HepG2 (cell line): ENCODE measurements at regions not wholly inside any gene's neighbourhood (a gene's known extent, or its start where the extent isn't known, plus 50 kb on each side); places are given as distances from the start of the nearest gene placed in this dataset.

Source experiments
- ATAC-seq: fragments of 200-7000 bp; cut with Tn5 transposase; 3 replicates; pipeline ENCODE4 v1.9.1; 2020; ENCODE audit warnings: mild to moderate bottlenecking, moderate library complexity
- BruUV-seq: library from RNA; stranded (reverse); fragments of 400-500 nt; replicated peaks from 2 replicates; lab custom pipeline; 2021; lab: Mats Ljungman, UMichigan
- CTCF ChIA-PET: fragments of 300-600 bp; formaldehyde crosslinking; extraction: SDS; loops from one replicate; lab custom pipeline; 2021; ENCODE audit warnings: low total read pairs, inconsistent platforms, low intra/inter-chr PET ratio; lab: Yijun Ruan, JAX
- POLR2A ChIA-PET: fragments of 350-600 bp; sonication (Branson Sonifier 250); formaldehyde crosslinking; loops from one replicate; lab custom pipeline; 2020; ENCODE audit warnings: antibody characterized with exemption, inconsistent platforms; lab: Yijun Ruan, JAX
- DNase-seq: peaks from one replicate; pipeline ENCODE4 v3.0.0-alpha.2; 2015; ENCODE audit warnings: low spot score
- FAIRE-seq: peaks from 3 replicates; lab custom pipeline; 2011; peaks lifted over from hg19 to GRCh38; lab: Jason Lieb, UNC
- H2AFZ ChIP-seq: one replicate; pipeline ENCODE4 v1.6.1; 2011; ENCODE audit warnings: low read length, inconsistent platforms
- H3K27ac ChIP-seq: fragments of 300-600 bp; 3 replicates; pipeline ENCODE4 v1.8.0; 2011; ENCODE audit warnings: mixed run types, mild to moderate bottlenecking, mixed read lengths, low read length, inconsistent platforms; ENCODE audit not compliant: insufficient read depth; ENCODE audit errors: extremely low read length
- H3K27me3 ChIP-seq, 2 experiments: fragments of 200-600 bp in 1 of 2; 2 replicates in 1 of 2; 3 replicates in 1 of 2; pipeline versions ENCODE4 v1.6.0 to v1.8.0; 2011; ENCODE audit warnings: low read length in 2 of 2, mild to moderate bottlenecking in 2 of 2, moderate library complexity in 2 of 2, inconsistent platforms in 1 of 2; ENCODE audit not compliant: insufficient read depth in 2 of 2, control insufficient read depth in 1 of 2
- H3K36me3 ChIP-seq, 2 experiments: fragments of 200-600 bp in 1 of 2; replicated peaks in 1 of 2; 2 replicates in 1 of 2; 3 replicates in 1 of 2; pipeline versions ENCODE4 v1.5.1 to v1.8.0; 2011; ENCODE audit warnings: low read length in 2 of 2, inconsistent platforms in 1 of 2; ENCODE audit not compliant: insufficient read depth in 2 of 2, control insufficient read depth in 1 of 2
- H3K4me1 ChIP-seq: 2 replicates; pipeline ENCODE4 v1.5.1; 2012; ENCODE audit warnings: low read length, inconsistent platforms; ENCODE audit not compliant: insufficient read depth
- H3K4me2 ChIP-seq: 2 replicates; pipeline ENCODE4 v1.6.0; 2011; ENCODE audit warnings: low read depth, low read length, inconsistent platforms
- H3K4me3 ChIP-seq, 3 experiments: fragments of 200-600 bp in 1 of 3; sonication (generic), shearing (Covaris generic) in 1 of 3; replicated peaks in 1 of 3; 2 replicates each; pipeline ENCODE4 v1.5.1; 2011 to 2016; ENCODE audit warnings: low read length in 3 of 3, inconsistent platforms in 2 of 3, low read depth in 2 of 3, mild to moderate bottlenecking in 2 of 3, control low read depth in 1 of 3, mixed read lengths in 1 of 3; ENCODE audit not compliant: insufficient read depth in 1 of 3
- H3K79me2 ChIP-seq: one replicate; pipeline ENCODE4 v1.6.1; 2011; ENCODE audit warnings: low read length, inconsistent platforms; ENCODE audit not compliant: insufficient read depth
- H3K9ac ChIP-seq: 2 replicates; pipeline ENCODE4 v1.6.0; 2011; ENCODE audit warnings: mild to moderate bottlenecking, low read depth, low read length, inconsistent platforms; ENCODE audit not compliant: insufficient read depth
- H3K9me3 ChIP-seq: 2 replicates; pipeline ENCODE4 v1.5.1; 2012; ENCODE audit warnings: mild to moderate bottlenecking, low read length
- H4K20me1 ChIP-seq: 2 replicates; pipeline ENCODE4 v1.6.0; 2011; ENCODE audit warnings: inconsistent platforms, mild to moderate bottlenecking, low read length, moderate library complexity; ENCODE audit not compliant: insufficient read depth
- BRD4 ChIP-seq: sonication (generic); formaldehyde crosslinking; IDR thresholded peaks from 2 replicates; pipeline ENCODE4 v1.4.0; 2020; ENCODE audit warnings: missing genetic modification reagents
- EEA1 ChIP-seq: sonication (generic); formaldehyde crosslinking; IDR thresholded peaks from 2 replicates; pipeline ENCODE4 v1.5.1; 2020; ENCODE audit warnings: mild to moderate bottlenecking, missing genetic modification reagents, borderline replicate concordance
- FOXA1 ChIP-seq, 2 experiments: fragments of 450-650 bp in 1 of 2; sonication (generic) in 1 of 2; formaldehyde crosslinking in 1 of 2; IDR thresholded peaks; 2 replicates each; pipeline versions ENCODE4 v1.4.0 to v1.6.1; 2016 to 2020; ENCODE audit warnings: missing genetic modification reagents in 1 of 2
- GTF3A ChIP-seq: sonication (generic); formaldehyde crosslinking; conservative IDR thresholded peaks from 2 replicates; pipeline ENCODE4 v1.4.0; 2020; ENCODE audit warnings: mild to moderate bottlenecking, missing genetic modification reagents
- HNF4A ChIP-seq: sonication (generic); formaldehyde crosslinking; IDR thresholded peaks from 2 replicates; pipeline ENCODE4 v1.4.0; 2020; ENCODE audit warnings: missing genetic modification reagents
- IRF1 ChIP-seq: sonication (generic); formaldehyde crosslinking; IDR thresholded peaks from 2 replicates; pipeline ENCODE4 v1.4.0; 2020; ENCODE audit warnings: low read depth, mild to moderate bottlenecking, missing genetic modification reagents
- MIER2 ChIP-seq: IDR thresholded peaks from 2 replicates; pipeline ENCODE4 v1.6.1; 2016; ENCODE audit warnings: missing biosample characterization, missing genetic modification reagents
- SATB2 ChIP-seq: sonication (generic); formaldehyde crosslinking; IDR thresholded peaks from 2 replicates; pipeline ENCODE4 v1.5.0; 2020; ENCODE audit warnings: missing genetic modification reagents
- SOX13 ChIP-seq, 3 experiments: fragments of 450-650 bp in 1 of 3; sonication (generic) in 1 of 3; formaldehyde crosslinking in 1 of 3; IDR thresholded peaks in 2 of 3; conservative IDR thresholded peaks in 1 of 3; 2 replicates each; pipeline versions ENCODE4 v1.5.0 to v1.6.1; 2016 to 2020; ENCODE audit warnings: antibody characterized with exemption in 1 of 3, mild to moderate bottlenecking in 1 of 3, missing compliant biosample characterization in 1 of 3, missing genetic modification reagents in 1 of 3, moderate library complexity in 1 of 3
- SP4 ChIP-seq: sonication (generic); formaldehyde crosslinking; IDR thresholded peaks from 2 replicates; pipeline ENCODE4 v1.8.1; 2023; ENCODE audit warnings: mild to moderate bottlenecking, missing genetic modification reagents
- ZNF280B ChIP-seq: sonication (generic); formaldehyde crosslinking; IDR thresholded peaks from 2 replicates; pipeline ENCODE4 v1.5.0; 2020; ENCODE audit warnings: missing genetic modification reagents, mild to moderate bottlenecking, borderline replicate concordance
- WGBS: methylation state at CpG from one replicate; pipeline ENCODE4 v1.1.6; 2017; ENCODE audit warnings: low lambda C conversion rate; 5-methylcytosine and 5-hydroxymethylcytosine counted together
- in situ Hi-C: cut with HindIII; loops from 2 replicates; pipeline ENCODE4 v1.10.0; 2017; ENCODE audit warnings: low pct_unique_long_range_greater_than_20kb; ENCODE audit not compliant: extremely low pct_ligation_motif_present
- intact Hi-C: fragments of 100-400 bp; cut with micrococcal nuclease; formaldehyde crosslinking; loops from one replicate; pipeline ENCODE4 v1.10.0; 2022; ENCODE audit not compliant: unreplicated experiment

GRCh38 chr14:89700801-89701200 is 253.7 kb downstream of the EFCAB11 start (continued):
- TF ChIP-seq HNF4A (CRISPR knock-in tag), result no peak

GRCh38 chr14:89699071-89699470 is 255.5 kb downstream of the EFCAB11 start:
- FAIRE-seq (no peak), ATAC-seq (no peak), DNase-seq (no peak)
- Histone ChIP-seq H3K4me2 (no peak overlapping the region), H3K4me3 (no peak overlapping the region), H3K36me3 (no peaks in the 10 kb centered on the region), H4K20me1 (no peaks in the 10 kb centered on the region), H3K27me3 (peaks cover 0 to 15% of the 10 kb centered on the region in 2 experiments; a peak in 2 of 5 replicates), H3K79me2 (no peaks in the 10 kb centered on the region), H3K27ac (no peak overlapping the region), H3K9ac (no peak overlapping the region), H3K9me3 (0 out of 2 replicates have a peak, but pooled peaks cover 5% of the 10 kb centered on the region), H3K4me1 (peaks cover 13% of the 10 kb centered on the region), H2AFZ (no peak overlapping the region)
- no peak for TF ChIP-seq FOXA1 (IDR thresholded peaks at IDR 0.05)
- TF ChIP-seq FOXA1 (CRISPR knock-in tag; IDR thresholded peaks at IDR 0.05), result no peak
- no peak for TF ChIP-seq SOX13 (IDR thresholded peaks at IDR 0.05)
- no peak for TF ChIP-seq SOX13 (CRISPR knock-in tag; conservative IDR thresholded peaks at IDR 0.05 in 1 of 2, IDR thresholded peaks at IDR 0.05 in 1 of 2)
- no peak for TF ChIP-seq ZNF280B
- TF ChIP-seq SATB2 (CRISPR knock-in tag), result no peak
- no peak for TF ChIP-seq BRD4
- no peak for TF ChIP-seq EEA1 (CRISPR knock-in tag)
- no peak for TF ChIP-seq SP4
- no peak for TF ChIP-seq IRF1 (CRISPR knock-in tag)
- TF ChIP-seq GTF3A (CRISPR knock-in tag), result no peak
- no peak for TF ChIP-seq MIER2 (CRISPR knock-in tag)
- in situ Hi-C loops (no loop called here), intact Hi-C loops (no loop called here)
- WGBS, result 41% methylated on average over 6 of the region's 6 CpGs
- BruUV-seq, result no TSS peak
- ChIA-PET POLR2A (no interaction called here), CTCF (no interaction called here)
